Liver (tissue), 8 donors: ENCODE measurements at regions not wholly inside any gene's neighbourhood (a gene's known extent, or its start where the extent isn't known, plus 50 kb on each side); places are given as distances from the start of the nearest gene placed in this dataset.

ENCODE experiments used
- DNase-seq: peaks from one replicate; pipeline ENCODE4 v3.0.0-alpha.2; 2017; ENCODE audit warnings: low spot score
- H3K27ac ChIP-seq, 2 donors: one replicate each; pipeline ENCODE4 v1.7.0; 2013; ENCODE audit warnings: inconsistent platforms in 2 of 2, low read length in 2 of 2, control low read depth in 1 of 2, low read depth in 1 of 2, mild to moderate bottlenecking in 1 of 2
- H3K27me3 ChIP-seq, 4 donors: one replicate each; pipeline versions ENCODE4 v1.6.1 to v1.7.0; 2013; ENCODE audit warnings: low read length in 3 of 4, inconsistent platforms in 1 of 4, mild to moderate bottlenecking in 1 of 4, moderate library complexity in 1 of 4; ENCODE audit not compliant: control insufficient read depth in 4 of 4, insufficient read depth in 4 of 4
- H3K36me3 ChIP-seq, 4 donors: one replicate each; pipeline versions ENCODE4 v1.6.1 to v1.7.0; 2013; ENCODE audit warnings: low read length in 3 of 4, mild to moderate bottlenecking in 3 of 4, low read depth in 1 of 4, moderate library complexity in 1 of 4; ENCODE audit not compliant: control insufficient read depth in 4 of 4, insufficient read depth in 3 of 4
- H3K4me1 ChIP-seq, 4 donors: one replicate each; pipeline versions ENCODE4 v1.6.1 to v1.7.0; 2013; ENCODE audit warnings: low read length in 3 of 4, mild to moderate bottlenecking in 3 of 4, moderate library complexity in 1 of 4; ENCODE audit not compliant: control insufficient read depth in 4 of 4, insufficient read depth in 4 of 4
- H3K4me3 ChIP-seq, 3 donors: one replicate each; pipeline versions ENCODE4 v1.6.1 to v1.7.0; 2013; ENCODE audit warnings: low read length in 3 of 3, control low read depth in 1 of 3, low read depth in 1 of 3, mild to moderate bottlenecking in 1 of 3
- H3K9ac ChIP-seq, 2 donors: one replicate each; pipeline ENCODE4 v1.7.0; 2013; ENCODE audit warnings: low read length in 2 of 2, mild to moderate bottlenecking in 2 of 2, moderate library complexity in 2 of 2, control low read depth in 1 of 2, low read depth in 1 of 2
- H3K9me3 ChIP-seq, 4 donors: one replicate each; pipeline versions ENCODE4 v1.6.1 to v1.7.0; 2013; ENCODE audit warnings: low read length in 3 of 4; ENCODE audit not compliant: control insufficient read depth in 4 of 4
- EGR1 ChIP-seq, 2 donors: IDR thresholded peaks; 2 replicates each; pipeline ENCODE4 v1.6.1; 2016 to 2018; ENCODE audit warnings: antibody characterized with exemption in 2 of 2, low read depth in 2 of 2
- FOXA1 ChIP-seq: IDR thresholded peaks from 2 replicates; pipeline ENCODE4 v1.6.1; 2016; ENCODE audit warnings: antibody characterized with exemption
- FOXA2 ChIP-seq: IDR thresholded peaks from 2 replicates; pipeline ENCODE4 v1.6.1; 2016; ENCODE audit warnings: antibody characterized with exemption
- GABPA ChIP-seq, 2 donors: IDR thresholded peaks in 1 of 2; conservative IDR thresholded peaks in 1 of 2; 2 replicates each; pipeline ENCODE4 v1.6.1; 2016; ENCODE audit warnings: antibody characterized with exemption in 2 of 2, mild to moderate bottlenecking in 1 of 2, moderate library complexity in 1 of 2
- HNF4A ChIP-seq, 2 donors: conservative IDR thresholded peaks; 2 replicates each; pipeline ENCODE4 v1.6.1; 2016; ENCODE audit warnings: antibody characterized with exemption in 2 of 2, mild to moderate bottlenecking in 2 of 2
- HNF4G ChIP-seq: IDR thresholded peaks from 2 replicates; pipeline ENCODE4 v1.6.1; 2016; ENCODE audit warnings: antibody characterized with exemption
- JUND ChIP-seq, 2 donors: IDR thresholded peaks; 2 replicates each; pipeline ENCODE4 v1.6.1; 2016; ENCODE audit warnings: antibody characterized with exemption in 2 of 2
- NR2F2 ChIP-seq: IDR thresholded peaks from 2 replicates; pipeline ENCODE4 v1.6.1; 2016; ENCODE audit warnings: antibody characterized with exemption
- RXRA ChIP-seq, 2 donors: IDR thresholded peaks; 2 replicates each; pipeline ENCODE4 v1.6.1; 2017 to 2018; ENCODE audit warnings: antibody characterized with exemption in 2 of 2, mild to moderate bottlenecking in 1 of 2
- SP1 ChIP-seq: IDR thresholded peaks from 2 replicates; pipeline ENCODE4 v1.6.1; 2018; ENCODE audit warnings: antibody characterized with exemption, mild to moderate bottlenecking
- TAF1 ChIP-seq: conservative IDR thresholded peaks from 2 replicates; pipeline ENCODE4 v1.6.1; 2016; ENCODE audit warnings: antibody characterized with exemption, mild to moderate bottlenecking
- WGBS: extraction: QIAGEN DNeasy Blood & Tissue Kit; methylation state at CpG from one replicate; pipeline ENCODE4 v1.1.7; 2013; 5-methylcytosine and 5-hydroxymethylcytosine counted together
- TF ChIP-seq, protein P1 (sequence below): IDR thresholded peaks from 2 replicates; pipeline ENCODE4 v1.6.1; 2016; ENCODE audit warnings: antibody characterized with exemption, mild to moderate bottlenecking
- TF ChIP-seq, protein P2 (sequence below): fragments of 150-350 bp; IDR thresholded peaks from 2 replicates; pipeline ENCODE4 v1.5.1; 2017; ENCODE audit warnings: improper control_type of control experiment, low read depth, low read length; ENCODE audit not compliant: missing input control
- TF ChIP-seq, protein P3 (sequence below): IDR thresholded peaks from 2 replicates; pipeline ENCODE4 v1.6.1; 2016; ENCODE audit warnings: antibody characterized with exemption
- TF ChIP-seq, protein P4 (sequence below): IDR thresholded peaks from 2 replicates; pipeline ENCODE4 v1.6.1; 2016; ENCODE audit warnings: antibody characterized with exemption
- TF ChIP-seq, protein P5 (sequence below): IDR thresholded peaks from 2 replicates; pipeline ENCODE4 v1.6.1; 2016; ENCODE audit warnings: antibody characterized with exemption
- donor health status: healthy.
- donor health status: healthy.
- donor health status: healthy.
- donor health status: healthy.
- donor health status: healthy.

DNA sequence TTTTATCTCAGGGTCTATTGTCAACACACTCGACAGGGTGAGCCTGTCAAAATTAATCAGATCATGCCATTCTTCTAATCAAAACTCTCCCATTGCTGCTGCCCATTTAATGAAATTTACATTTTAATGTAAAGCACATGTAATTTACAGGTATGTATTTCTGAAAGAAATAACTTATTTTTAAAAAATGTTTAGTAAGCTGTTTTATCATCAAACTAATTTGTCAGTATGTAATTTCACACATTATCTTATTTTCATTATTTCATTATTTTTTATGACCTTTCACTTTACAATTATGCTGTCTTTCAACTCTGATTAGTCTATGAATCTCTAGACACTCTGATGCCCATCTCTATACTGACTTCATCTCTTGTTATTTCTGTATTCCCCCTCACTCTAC lies 467.8 kb downstream of the ZNF804A start (continued):
- TF ChIP-seq EGR1 (IDR thresholded peaks at IDR 0.05; ENCODE audit: low read depth in 2 of 2) (no peak), RXRA (IDR thresholded peaks at IDR 0.05) (no peak), HNF4G (no peak), SP1 (no peak)

DNA sequence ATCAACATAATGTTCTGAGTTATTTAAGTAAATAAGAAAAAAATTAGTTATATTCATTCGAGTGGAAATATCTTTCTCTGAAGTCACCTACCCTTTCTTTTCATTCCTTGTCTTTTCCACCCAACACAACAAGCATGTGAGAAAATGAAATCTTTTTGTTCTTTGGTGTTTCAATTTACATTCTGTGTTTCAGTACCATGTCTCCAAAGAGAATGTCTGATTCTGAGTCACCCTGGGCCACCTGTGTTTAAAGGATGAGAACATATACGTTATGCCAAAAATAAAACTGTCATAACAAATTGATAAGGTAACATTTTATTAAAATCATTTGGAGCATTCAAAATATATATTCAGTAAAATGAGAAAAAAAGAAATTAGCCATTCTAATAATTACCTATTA lies 470.8 kb downstream of the ZNF804A start:
- TF ChIP-seq, protein P1, sequence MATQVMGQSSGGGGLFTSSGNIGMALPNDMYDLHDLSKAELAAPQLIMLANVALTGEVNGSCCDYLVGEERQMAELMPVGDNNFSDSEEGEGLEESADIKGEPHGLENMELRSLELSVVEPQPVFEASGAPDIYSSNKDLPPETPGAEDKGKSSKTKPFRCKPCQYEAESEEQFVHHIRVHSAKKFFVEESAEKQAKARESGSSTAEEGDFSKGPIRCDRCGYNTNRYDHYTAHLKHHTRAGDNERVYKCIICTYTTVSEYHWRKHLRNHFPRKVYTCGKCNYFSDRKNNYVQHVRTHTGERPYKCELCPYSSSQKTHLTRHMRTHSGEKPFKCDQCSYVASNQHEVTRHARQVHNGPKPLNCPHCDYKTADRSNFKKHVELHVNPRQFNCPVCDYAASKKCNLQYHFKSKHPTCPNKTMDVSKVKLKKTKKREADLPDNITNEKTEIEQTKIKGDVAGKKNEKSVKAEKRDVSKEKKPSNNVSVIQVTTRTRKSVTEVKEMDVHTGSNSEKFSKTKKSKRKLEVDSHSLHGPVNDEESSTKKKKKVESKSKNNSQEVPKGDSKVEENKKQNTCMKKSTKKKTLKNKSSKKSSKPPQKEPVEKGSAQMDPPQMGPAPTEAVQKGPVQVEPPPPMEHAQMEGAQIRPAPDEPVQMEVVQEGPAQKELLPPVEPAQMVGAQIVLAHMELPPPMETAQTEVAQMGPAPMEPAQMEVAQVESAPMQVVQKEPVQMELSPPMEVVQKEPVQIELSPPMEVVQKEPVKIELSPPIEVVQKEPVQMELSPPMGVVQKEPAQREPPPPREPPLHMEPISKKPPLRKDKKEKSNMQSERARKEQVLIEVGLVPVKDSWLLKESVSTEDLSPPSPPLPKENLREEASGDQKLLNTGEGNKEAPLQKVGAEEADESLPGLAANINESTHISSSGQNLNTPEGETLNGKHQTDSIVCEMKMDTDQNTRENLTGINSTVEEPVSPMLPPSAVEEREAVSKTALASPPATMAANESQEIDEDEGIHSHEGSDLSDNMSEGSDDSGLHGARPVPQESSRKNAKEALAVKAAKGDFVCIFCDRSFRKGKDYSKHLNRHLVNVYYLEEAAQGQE: no peak
- TF ChIP-seq HNF4G (no peak), JUND (IDR thresholded peaks at IDR 0.05) (no peak), NR2F2 (no peak), RXRA (IDR thresholded peaks at IDR 0.05) (no peak), FOXA1 (no peak), GABPA (IDR thresholded peaks at IDR 0.05 in 1 of 2, conservative IDR thresholded peaks at IDR 0.05 in 1 of 2) (no peak), EGR1 (IDR thresholded peaks at IDR 0.05; ENCODE audit: low read depth in 2 of 2) (no peak), SP1 (no peak), HNF4A (conservative IDR thresholded peaks at IDR 0.05) (no peak)
- TF ChIP-seq, protein P2, sequence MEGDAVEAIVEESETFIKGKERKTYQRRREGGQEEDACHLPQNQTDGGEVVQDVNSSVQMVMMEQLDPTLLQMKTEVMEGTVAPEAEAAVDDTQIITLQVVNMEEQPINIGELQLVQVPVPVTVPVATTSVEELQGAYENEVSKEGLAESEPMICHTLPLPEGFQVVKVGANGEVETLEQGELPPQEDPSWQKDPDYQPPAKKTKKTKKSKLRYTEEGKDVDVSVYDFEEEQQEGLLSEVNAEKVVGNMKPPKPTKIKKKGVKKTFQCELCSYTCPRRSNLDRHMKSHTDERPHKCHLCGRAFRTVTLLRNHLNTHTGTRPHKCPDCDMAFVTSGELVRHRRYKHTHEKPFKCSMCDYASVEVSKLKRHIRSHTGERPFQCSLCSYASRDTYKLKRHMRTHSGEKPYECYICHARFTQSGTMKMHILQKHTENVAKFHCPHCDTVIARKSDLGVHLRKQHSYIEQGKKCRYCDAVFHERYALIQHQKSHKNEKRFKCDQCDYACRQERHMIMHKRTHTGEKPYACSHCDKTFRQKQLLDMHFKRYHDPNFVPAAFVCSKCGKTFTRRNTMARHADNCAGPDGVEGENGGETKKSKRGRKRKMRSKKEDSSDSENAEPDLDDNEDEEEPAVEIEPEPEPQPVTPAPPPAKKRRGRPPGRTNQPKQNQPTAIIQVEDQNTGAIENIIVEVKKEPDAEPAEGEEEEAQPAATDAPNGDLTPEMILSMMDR: no peak
- TF ChIP-seq, protein P3, sequence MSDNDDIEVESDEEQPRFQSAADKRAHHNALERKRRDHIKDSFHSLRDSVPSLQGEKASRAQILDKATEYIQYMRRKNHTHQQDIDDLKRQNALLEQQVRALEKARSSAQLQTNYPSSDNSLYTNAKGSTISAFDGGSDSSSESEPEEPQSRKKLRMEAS: no peak
- TF ChIP-seq, protein P4, sequence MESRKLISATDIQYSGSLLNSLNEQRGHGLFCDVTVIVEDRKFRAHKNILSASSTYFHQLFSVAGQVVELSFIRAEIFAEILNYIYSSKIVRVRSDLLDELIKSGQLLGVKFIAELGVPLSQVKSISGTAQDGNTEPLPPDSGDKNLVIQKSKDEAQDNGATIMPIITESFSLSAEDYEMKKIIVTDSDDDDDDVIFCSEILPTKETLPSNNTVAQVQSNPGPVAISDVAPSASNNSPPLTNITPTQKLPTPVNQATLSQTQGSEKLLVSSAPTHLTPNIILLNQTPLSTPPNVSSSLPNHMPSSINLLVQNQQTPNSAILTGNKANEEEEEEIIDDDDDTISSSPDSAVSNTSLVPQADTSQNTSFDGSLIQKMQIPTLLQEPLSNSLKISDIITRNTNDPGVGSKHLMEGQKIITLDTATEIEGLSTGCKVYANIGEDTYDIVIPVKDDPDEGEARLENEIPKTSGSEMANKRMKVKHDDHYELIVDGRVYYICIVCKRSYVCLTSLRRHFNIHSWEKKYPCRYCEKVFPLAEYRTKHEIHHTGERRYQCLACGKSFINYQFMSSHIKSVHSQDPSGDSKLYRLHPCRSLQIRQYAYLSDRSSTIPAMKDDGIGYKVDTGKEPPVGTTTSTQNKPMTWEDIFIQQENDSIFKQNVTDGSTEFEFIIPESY: no peak
- Histone ChIP-seq H3K9me3 (no peaks in the 10 kb centered on the region), H3K9ac (no peak overlapping the region), H3K27ac (no peak overlapping the region), H3K4me3 (no peak overlapping the region), H3K4me1 (no peaks in the 10 kb centered on the region), H3K36me3 (no peaks in the 10 kb centered on the region), H3K27me3 (peaks cover 0 to 2% (median 0%) of the 10 kb centered on the region in 4 donors)
- no peak for DNase-seq
- 34% methylated on average over 2 of the region's 2 CpGs for WGBS

DNA sequence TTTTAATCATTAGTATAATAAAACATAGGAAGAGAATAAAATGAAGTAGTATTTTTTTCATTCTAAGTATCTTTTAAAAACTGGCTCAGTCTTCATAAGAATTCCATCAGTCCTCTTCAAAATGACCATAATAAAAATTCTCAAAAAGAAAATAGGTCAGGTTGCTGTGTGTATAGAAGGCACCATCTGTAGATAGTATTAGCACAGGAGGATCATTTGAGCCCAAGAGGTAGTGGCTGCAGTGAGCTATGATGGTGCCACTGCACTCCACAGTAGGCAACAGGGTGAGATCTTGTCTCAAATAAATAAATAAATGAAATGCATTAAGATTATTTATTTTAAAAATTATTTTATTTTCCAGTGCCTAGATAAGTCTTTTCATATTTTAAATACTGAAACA lies 475.8 kb downstream of the ZNF804A start:
- no peak for DNase-seq
- Histone ChIP-seq H3K27ac (no peak overlapping the region), H3K9ac (no peak overlapping the region), H3K36me3 (no peaks in the 10 kb centered on the region), H3K4me3 (no peak overlapping the region), H3K9me3 (no peaks in the 10 kb centered on the region), H3K27me3 (no peaks in the 10 kb centered on the region), H3K4me1 (no peaks in the 10 kb centered on the region)
- TF ChIP-seq, protein P2: no peak
- no peak for TF ChIP-seq EGR1 (IDR thresholded peaks at IDR 0.05; ENCODE audit: low read depth in 2 of 2)
- TF ChIP-seq, protein P1: no peak
- TF ChIP-seq GABPA (IDR thresholded peaks at IDR 0.05 in 1 of 2, conservative IDR thresholded peaks at IDR 0.05 in 1 of 2): no peak
- TF ChIP-seq, protein P5, sequence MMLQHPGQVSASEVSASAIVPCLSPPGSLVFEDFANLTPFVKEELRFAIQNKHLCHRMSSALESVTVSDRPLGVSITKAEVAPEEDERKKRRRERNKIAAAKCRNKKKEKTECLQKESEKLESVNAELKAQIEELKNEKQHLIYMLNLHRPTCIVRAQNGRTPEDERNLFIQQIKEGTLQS: no peak
- TF ChIP-seq RXRA (IDR thresholded peaks at IDR 0.05): no peak
- no peak for TF ChIP-seq JUND (IDR thresholded peaks at IDR 0.05)
- TF ChIP-seq FOXA2: no peak
- TF ChIP-seq FOXA1: no peak
- no peak for TF ChIP-seq TAF1
- TF ChIP-seq HNF4A (conservative IDR thresholded peaks at IDR 0.05): no peak
